T-cell (primary cell): ENCODE measurements at regions not wholly inside any gene's neighbourhood (a gene's known extent, or its start where the extent isn't known, plus 50 kb on each side); places are given as distances from the start of the nearest gene placed in this dataset.
A peak's percentile ranks its signal among the peaks of the same experiment; 100 is the strongest.

Experiments used
- ATAC-seq, 4 experiments: fragments of 200-7000 bp in 3 of 4; fragments of 150-1000 bp in 1 of 4; cut with Tn5 transposase; replicated peaks in 1 of 4; 1 replicate in 3 of 4; 2 replicates in 1 of 4; pipeline ENCODE4 v1.10.0; 2021; ENCODE audit warnings: moderate library complexity in 3 of 4, mild to moderate bottlenecking in 2 of 4, moderate number of reproducible peaks in 1 of 4
- CTCF ChIA-PET, 2 donors: fragments of 300-600 bp; sonication (Branson Sonifier 250); formaldehyde crosslinking; loops; one replicate each; lab custom pipeline; 2022; ENCODE audit warnings: antibody characterized with exemption in 2 of 2; lab: Charles Lee
- POLR2A ChIA-PET, 2 donors: fragments of 300-600 bp; sonication (Branson Sonifier 250); formaldehyde crosslinking; loops; one replicate each; lab custom pipeline; 2022; ENCODE audit warnings: antibody characterized with exemption in 2 of 2; lab: Charles Lee
- DNase-seq, 35 experiments: peaks; one replicate each; pipeline versions ENCODE4 v3.0.0 to v3.0.0-alpha.2; 2013 to 2023
- H3K27ac ChIP-seq: one replicate; pipeline ENCODE4 v1.5.1; 2013; ENCODE audit warnings: low read length
- H3K27me3 ChIP-seq, 2 experiments: replicated peaks in 1 of 2; 1 replicate in 1 of 2; 2 replicates in 1 of 2; pipeline versions ENCODE4 v1.6.1 to v1.7.0; 2013; ENCODE audit warnings: low read length in 1 of 2, mixed read lengths in 1 of 2; ENCODE audit not compliant: control insufficient read depth in 2 of 2, insufficient read depth in 2 of 2; ENCODE audit errors: extremely low read depth in 1 of 2
- H3K36me3 ChIP-seq, 2 donors: 1 replicate in 1 of 2; 2 replicates in 1 of 2; pipeline versions ENCODE4 v1.6.1 to v1.7.0; 2013; ENCODE audit warnings: low read length in 1 of 2; ENCODE audit not compliant: control insufficient read depth in 2 of 2, insufficient read depth in 1 of 2; ENCODE audit errors: extremely low read depth in 1 of 2
- H3K4me1 ChIP-seq, 2 experiments: 1 replicate in 1 of 2; 2 replicates in 1 of 2; pipeline versions ENCODE4 v1.6.1 to v1.7.0; 2013; ENCODE audit warnings: low read length in 2 of 2, mixed read lengths in 1 of 2; ENCODE audit not compliant: insufficient read depth in 2 of 2, control insufficient read depth in 1 of 2; ENCODE audit errors: extremely low read depth in 1 of 2
- H3K4me3 ChIP-seq, 2 donors: 1 replicate in 1 of 2; 2 replicates in 1 of 2; pipeline versions ENCODE4 v1.5.1 to v1.7.0; 2013; ENCODE audit warnings: mild to moderate bottlenecking in 2 of 2, low read length in 1 of 2, moderate library complexity in 1 of 2; ENCODE audit not compliant: control insufficient read depth in 1 of 2; ENCODE audit errors: extremely low read depth in 1 of 2
- H3K9me3 ChIP-seq: 2 replicates; pipeline ENCODE4 v1.7.0; 2013
- H3K27ac Mint-ChIP-seq, 2 donors: one replicate each; pipeline ENCODE4 v1.8.0; 2020 to 2021; ENCODE audit warnings: mild to moderate bottlenecking in 2 of 2, mixed read lengths in 2 of 2
- H3K27me3 Mint-ChIP-seq, 2 donors: one replicate each; pipeline ENCODE4 v1.8.0; 2021 to 2022; ENCODE audit warnings: mixed read lengths in 2 of 2
- H3K36me3 Mint-ChIP-seq: one replicate; pipeline ENCODE4 v1.8.0; 2021; ENCODE audit warnings: mixed read lengths
- H3K4me1 Mint-ChIP-seq, 3 donors: one replicate each; pipeline ENCODE4 v1.8.0; 2020 to 2022; ENCODE audit warnings: mixed read lengths in 3 of 3, mild to moderate bottlenecking in 1 of 3
- H3K4me3 Mint-ChIP-seq, 3 donors: one replicate each; pipeline ENCODE4 v1.8.0; 2020 to 2022; ENCODE audit warnings: mild to moderate bottlenecking in 3 of 3, mixed read lengths in 3 of 3, moderate library complexity in 3 of 3
- H3K9me3 Mint-ChIP-seq, 3 donors: one replicate each; pipeline ENCODE4 v1.8.0; 2020 to 2022; ENCODE audit warnings: mixed read lengths in 3 of 3
- WGBS: methylation state at CpG from one replicate; pipeline ENCODE4 v1.1.5; 2013; ENCODE audit warnings: missing lambda C conversion rate; ENCODE audit not compliant: insufficient coverage; 5-methylcytosine and 5-hydroxymethylcytosine counted together

GRCh38 chr18:30746224-30746623 lies 296.3 kb downstream of the DSC3 start:
- Histone ChIP-seq H3K27ac (no peak overlapping the region), H3K4me3 (no peak overlapping the region), H3K27me3 (no peaks in the 10 kb centered on the region), H3K4me1 (no peaks in the 10 kb centered on the region), H3K36me3 (no peaks in the 10 kb centered on the region), H3K9me3 (no peaks in the 10 kb centered on the region)
- POLR2A ChIA-PET: no interaction called here
- no peak for DNase-seq
- H3K27me3 Mint-ChIP-seq: no peaks in the 10 kb centered on the region
- ATAC-seq: no peak
- H3K4me1 Mint-ChIP-seq: no peaks in the 10 kb centered on the region
- H3K9me3 Mint-ChIP-seq: peaks cover 0 to 21% (median 18%) of the 10 kb centered on the region in 3 donors
- H3K36me3 Mint-ChIP-seq: no peaks in the 10 kb centered on the region
- H3K4me3 Mint-ChIP-seq: no peak overlapping the region
- CTCF ChIA-PET: no interaction called here
- H3K27ac Mint-ChIP-seq: no peak overlapping the region

GRCh38 chr18:30743033-30743432 lies 299.5 kb downstream of the DSC3 start:
- Mint-ChIP-seq H3K9me3 (peaks cover 0 to 11% (median 10%) of the 10 kb centered on the region in 3 donors), H3K4me1 (no peaks in the 10 kb centered on the region), H3K36me3 (no peaks in the 10 kb centered on the region), H3K4me3 (no peak overlapping the region), H3K27ac (no peak overlapping the region), H3K27me3 (no peaks in the 10 kb centered on the region)
- no peaks in the 10 kb centered on the region for H3K4me1 ChIP-seq
- no peak overlapping the region for H3K27ac ChIP-seq
- no peak overlapping the region for H3K4me3 ChIP-seq
- H3K27me3 ChIP-seq: no peaks in the 10 kb centered on the region
- no peak for DNase-seq
- ATAC-seq: no peak
- POLR2A ChIA-PET: no interaction called here
- CTCF ChIA-PET: no interaction called here
- no peaks in the 10 kb centered on the region for H3K36me3 ChIP-seq
- H3K9me3 ChIP-seq: no peaks in the 10 kb centered on the region

- DNase-seq (no peak), ATAC-seq (no peak)
- Histone ChIP-seq H3K27ac (no peak overlapping the region), H3K4me1 (no peaks in the 10 kb centered on the region), H3K9me3 (no peaks in the 10 kb centered on the region), H3K4me3 (no peak overlapping the region), H3K27me3 (no peaks in the 10 kb centered on the region), H3K36me3 (no peaks in the 10 kb centered on the region)
- Mint-ChIP-seq H3K4me1 (no peaks in the 10 kb centered on the region), H3K4me3 (no peak overlapping the region), H3K27ac (no peak overlapping the region), H3K36me3 (no peaks in the 10 kb centered on the region), H3K27me3 (no peaks in the 10 kb centered on the region), H3K9me3 (peaks cover 13 to 49% (median 19%) of the 10 kb centered on the region in 3 donors)
- 87% methylated on average over 3 of the region's 5 CpGs for WGBS
- ChIA-PET POLR2A (interaction anchor here in 1 of 2 donors (0.6 kb wide), 2 partner anchors 135 to 1724 kb away, joined by 3 to 4 read pairs; no protein-coding TSS in a partner anchor), CTCF (no interaction called here)
These were observed 311.6 kb downstream of the DSC3 start for GRCh38 chr18:30730915-30731314.

GRCh38 chr18:30727849-30728248 lies 314.7 kb downstream of the DSC3 start:
- no peak for DNase-seq
- H3K36me3 Mint-ChIP-seq: no peaks in the 10 kb centered on the region
- H3K4me3 Mint-ChIP-seq: no peak overlapping the region
- Histone ChIP-seq H3K9me3 (no peaks in the 10 kb centered on the region), H3K4me3 (no peak overlapping the region), H3K4me1 (no peaks in the 10 kb centered on the region), H3K27me3 (no peaks in the 10 kb centered on the region), H3K27ac (no peak overlapping the region), H3K36me3 (no peaks in the 10 kb centered on the region)
- H3K4me1 Mint-ChIP-seq: no peaks in the 10 kb centered on the region
- no peaks in the 10 kb centered on the region for H3K27me3 Mint-ChIP-seq
- CTCF ChIA-PET: no interaction called here
- H3K27ac Mint-ChIP-seq: no peak overlapping the region
- H3K9me3 Mint-ChIP-seq: peaks cover 3 to 28% (median 19%) of the 10 kb centered on the region in 3 donors
- ATAC-seq: peak in 1 of 4 experiments; percentile 19
- POLR2A ChIA-PET: no interaction called here

- Histone ChIP-seq H3K27ac (no peak overlapping the region), H3K4me1 (no peaks in the 10 kb centered on the region), H3K27me3 (no peaks in the 10 kb centered on the region), H3K9me3 (no peaks in the 10 kb centered on the region), H3K36me3 (no peaks in the 10 kb centered on the region), H3K4me3 (no peak overlapping the region)
- Mint-ChIP-seq H3K4me1 (no peaks in the 10 kb centered on the region), H3K4me3 (no peak overlapping the region), H3K36me3 (no peaks in the 10 kb centered on the region), H3K9me3 (peaks cover 4 to 9% (median 5%) of the 10 kb centered on the region in 3 donors), H3K27me3 (no peaks in the 10 kb centered on the region), H3K27ac (no peak overlapping the region)
- no peak for ATAC-seq
- POLR2A ChIA-PET: no interaction called here
- DNase-seq: no peak
- WGBS: no CpG with 5 or more reads among the region's 2 CpGs
- CTCF ChIA-PET: interaction anchor here in 1 of 2 donors (0.5 kb wide), 1 partner anchor 19 kb away, joined by 4 read pairs; no protein-coding TSS in a partner anchor
These were observed 329.2 kb downstream of the DSC3 start for GRCh38 chr18:30713299-30713698.

- WGBS: no CpG with 5 or more reads among the region's 3 CpGs
- Histone ChIP-seq H3K9me3 (no peaks in the 10 kb centered on the region), H3K36me3 (no peaks in the 10 kb centered on the region), H3K27me3 (no peaks in the 10 kb centered on the region), H3K4me1 (no peaks in the 10 kb centered on the region), H3K27ac (no peak overlapping the region), H3K4me3 (no peak overlapping the region)
- DNase-seq: no peak
- H3K9me3 Mint-ChIP-seq: peaks cover 0 to 9% (median 5%) of the 10 kb centered on the region in 3 donors
- H3K27me3 Mint-ChIP-seq: no peaks in the 10 kb centered on the region
- no peak for ATAC-seq
- H3K27ac Mint-ChIP-seq: no peak overlapping the region
- ChIA-PET CTCF (no interaction called here), POLR2A (no interaction called here)
- H3K4me1 Mint-ChIP-seq: no peaks in the 10 kb centered on the region
- H3K36me3 Mint-ChIP-seq: no peaks in the 10 kb centered on the region
- no peak overlapping the region for H3K4me3 Mint-ChIP-seq
These were observed 330.2 kb downstream of the DSC3 start for GRCh38 chr18:30712383-30712782.

GRCh38 chr18:30709595-30709994 lies 332.9 kb downstream of the DSC3 start:
- Histone ChIP-seq H3K27ac (no peak overlapping the region), H3K4me3 (no peak overlapping the region), H3K9me3 (no peaks in the 10 kb centered on the region), H3K27me3 (no peaks in the 10 kb centered on the region), H3K36me3 (no peaks in the 10 kb centered on the region), H3K4me1 (no peaks in the 10 kb centered on the region)
- no peak overlapping the region for H3K4me3 Mint-ChIP-seq
- CTCF ChIA-PET: no interaction called here
- no peak overlapping the region for H3K27ac Mint-ChIP-seq
- H3K4me1 Mint-ChIP-seq: no peaks in the 10 kb centered on the region
- no CpG with 5 or more reads among the region's 1 CpG for WGBS
- ATAC-seq (no peak), DNase-seq (no peak)
- H3K9me3 Mint-ChIP-seq: peaks cover 0 to 13% (median 3%) of the 10 kb centered on the region in 3 donors
- no peaks in the 10 kb centered on the region for H3K27me3 Mint-ChIP-seq
- no peaks in the 10 kb centered on the region for H3K36me3 Mint-ChIP-seq
- POLR2A ChIA-PET: no interaction called here
